NOMO-1 (cell line): ENCODE measurements at regions not wholly inside any gene's neighbourhood (a gene's known extent, or its start where the extent isn't known, plus 50 kb on each side); places are given as distances from the start of the nearest gene placed in this dataset.

Experiments
- DNase-seq, 2 experiments: peaks; one replicate each; lab custom pipeline; 2025; ENCODE audit not compliant: unreplicated experiment in 2 of 2; lab: John Stamatoyannopoulos, UW

DNA sequence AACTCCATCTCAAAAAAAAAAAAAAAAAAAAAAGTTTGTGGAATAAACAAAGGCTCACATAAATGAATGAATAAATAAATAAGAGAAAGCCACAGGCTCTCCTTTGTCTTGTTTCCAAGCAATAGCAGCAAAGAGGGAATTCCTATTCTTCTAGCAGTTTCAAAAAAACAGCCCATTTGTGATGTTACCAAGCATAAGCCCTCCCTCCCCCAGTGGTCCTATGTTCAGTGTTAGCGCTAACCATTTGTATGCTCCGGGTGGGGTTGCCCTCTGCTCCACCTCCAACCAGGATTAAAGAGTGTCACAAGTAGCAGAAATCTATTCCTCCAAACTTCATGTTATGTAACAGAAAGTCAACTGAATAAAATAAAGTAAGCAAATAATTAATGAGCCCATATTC is 1215.0 kb upstream of the TENM4 start:
- no peak for DNase-seq

DNA sequence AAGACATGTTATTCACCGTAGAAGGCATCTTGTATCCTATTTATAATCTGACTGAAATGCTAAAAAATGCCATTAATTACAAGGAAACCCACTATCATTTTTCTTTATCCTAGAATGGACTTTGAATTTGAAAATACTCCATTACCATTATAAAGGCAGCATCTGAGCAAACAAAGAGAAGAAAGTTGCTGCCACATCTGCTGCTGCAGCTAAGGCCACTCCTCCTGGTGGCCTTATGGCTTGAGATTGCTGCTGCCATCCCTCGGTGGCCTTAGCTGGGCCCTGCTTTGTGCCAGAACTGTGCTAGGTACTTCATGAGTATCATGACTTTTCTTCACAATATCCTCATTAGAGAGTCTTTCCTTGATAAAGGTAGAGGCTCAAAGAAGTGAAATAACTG is 1210.1 kb upstream of the TENM4 start:
- DNase-seq, result no peak

GRCh38 chr11:80649186-80649585 is 1208.4 kb upstream of the TENM4 start:
- no peak for DNase-seq

GRCh38 chr11:80638296-80638695 is 1197.5 kb upstream of the TENM4 start:
- no peak for DNase-seq

- no peak for DNase-seq
These were observed 1196.7 kb upstream of the TENM4 start for GRCh38 chr11:80637571-80637970.

DNA sequence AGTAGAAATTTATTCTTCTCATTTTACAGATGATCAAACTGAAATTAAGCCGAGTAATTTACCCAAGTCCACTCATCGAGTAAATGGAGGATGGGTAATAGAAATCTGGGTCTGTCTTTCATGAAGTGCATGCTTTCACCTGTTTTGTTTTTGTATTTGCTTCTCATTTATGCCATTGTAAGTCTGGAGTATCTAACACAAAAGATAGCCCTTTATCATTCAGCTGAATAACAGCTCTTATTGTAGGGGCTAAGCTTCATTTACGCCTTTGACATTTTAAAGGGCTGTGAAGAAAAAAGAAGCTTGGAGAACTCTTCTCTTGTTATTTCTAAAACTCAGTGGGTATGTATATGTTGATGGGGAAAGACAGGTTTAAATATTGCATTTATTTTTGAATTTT is 1196.2 kb upstream of the TENM4 start:
- no peak for DNase-seq

GRCh38 chr11:80635178-80635577 is 1194.3 kb upstream of the TENM4 start:
- DNase-seq, result no peak

DNA sequence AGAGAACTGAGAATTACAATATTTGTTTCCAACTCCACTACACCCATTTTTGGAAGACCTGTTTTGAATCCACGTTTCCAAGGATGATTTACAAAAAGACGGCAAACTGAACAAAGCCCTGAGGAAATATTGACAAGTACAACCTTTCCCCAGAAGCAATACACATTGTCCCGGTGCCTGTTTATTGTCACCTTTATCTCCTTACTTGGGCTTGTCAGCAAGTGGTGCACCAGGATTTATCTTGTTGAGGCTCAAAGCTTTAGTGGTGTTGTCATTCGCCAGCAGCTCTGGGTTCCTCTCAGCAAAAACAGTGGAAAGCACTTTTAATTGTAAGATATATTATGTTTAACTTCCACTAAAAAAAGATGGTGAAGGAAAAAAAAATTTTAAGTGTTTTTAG is 1191.9 kb upstream of the TENM4 start:
- no peak for DNase-seq

- no peak for DNase-seq
These were observed 1191.3 kb upstream of the TENM4 start for GRCh38 chr11:80632156-80632555.

- DNase-seq, result no peak
These were observed 1188.6 kb upstream of the TENM4 start for GRCh38 chr11:80629466-80629865.

DNA sequence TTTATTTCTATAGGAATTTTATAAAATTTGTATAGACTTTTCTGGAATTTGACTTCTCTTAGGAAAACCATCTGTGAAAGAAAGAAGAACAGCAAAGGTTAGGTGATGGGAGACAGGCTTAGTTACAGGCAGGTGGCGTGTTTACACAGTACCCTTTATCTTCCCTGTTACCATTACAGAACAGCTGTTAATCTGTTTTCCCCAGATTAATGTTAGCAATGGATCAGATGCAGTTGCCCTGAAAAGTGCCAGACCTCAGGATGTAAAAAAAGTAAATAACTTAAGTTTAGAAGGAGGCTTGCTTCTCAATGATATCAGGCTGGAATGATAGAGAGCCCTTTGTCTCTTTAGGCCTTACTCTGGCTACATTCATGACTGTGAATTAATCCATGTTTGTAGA is 1186.5 kb upstream of the TENM4 start:
- no peak for DNase-seq

DNA sequence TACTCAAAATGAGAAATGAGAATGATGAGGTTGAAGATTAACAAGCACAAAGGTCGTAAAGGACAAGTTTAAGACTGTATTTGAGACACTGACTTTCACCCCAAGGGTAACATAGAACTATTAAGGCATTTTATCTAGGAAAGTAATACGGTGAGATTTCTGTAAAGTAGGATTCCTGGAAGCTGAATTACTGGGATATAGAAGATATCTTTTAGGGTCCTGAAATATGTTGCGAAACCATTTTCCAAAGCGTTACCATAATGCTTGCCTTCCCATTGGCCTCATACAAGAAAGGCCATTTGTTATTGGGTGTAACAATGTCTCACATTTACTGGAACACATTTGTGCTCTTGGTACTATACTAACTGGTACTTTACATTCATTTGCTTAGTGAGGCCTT is 1185.9 kb upstream of the TENM4 start:
- no peak for DNase-seq

GRCh38 chr11:80625563-80625962 is 1184.7 kb upstream of the TENM4 start:
- no peak for DNase-seq

GRCh38 chr11:80621871-80622270 is 1181.0 kb upstream of the TENM4 start:
- no peak for DNase-seq

GRCh38 chr11:80620867-80621266 is 1180.0 kb upstream of the TENM4 start:
- DNase-seq, result no peak

DNA sequence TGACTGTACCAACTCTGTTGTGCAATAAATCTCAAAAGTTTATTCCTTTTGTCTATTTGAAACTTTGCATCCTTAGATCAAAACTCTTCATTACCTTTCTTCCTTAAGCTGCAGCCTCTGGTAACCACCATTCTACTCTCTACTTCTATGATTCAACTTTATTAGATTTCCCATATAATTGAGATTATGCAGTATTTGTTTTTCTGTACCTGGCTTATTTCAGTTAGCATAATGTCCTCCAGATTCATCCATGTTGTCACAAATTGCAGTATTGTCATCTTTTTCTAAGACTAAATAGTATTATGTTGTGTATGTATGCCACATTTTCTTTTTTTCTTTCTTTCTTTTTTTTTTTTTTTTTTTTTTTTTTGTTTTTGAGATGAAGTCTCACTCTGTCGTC is 1176.3 kb upstream of the TENM4 start:
- no peak for DNase-seq

DNA sequence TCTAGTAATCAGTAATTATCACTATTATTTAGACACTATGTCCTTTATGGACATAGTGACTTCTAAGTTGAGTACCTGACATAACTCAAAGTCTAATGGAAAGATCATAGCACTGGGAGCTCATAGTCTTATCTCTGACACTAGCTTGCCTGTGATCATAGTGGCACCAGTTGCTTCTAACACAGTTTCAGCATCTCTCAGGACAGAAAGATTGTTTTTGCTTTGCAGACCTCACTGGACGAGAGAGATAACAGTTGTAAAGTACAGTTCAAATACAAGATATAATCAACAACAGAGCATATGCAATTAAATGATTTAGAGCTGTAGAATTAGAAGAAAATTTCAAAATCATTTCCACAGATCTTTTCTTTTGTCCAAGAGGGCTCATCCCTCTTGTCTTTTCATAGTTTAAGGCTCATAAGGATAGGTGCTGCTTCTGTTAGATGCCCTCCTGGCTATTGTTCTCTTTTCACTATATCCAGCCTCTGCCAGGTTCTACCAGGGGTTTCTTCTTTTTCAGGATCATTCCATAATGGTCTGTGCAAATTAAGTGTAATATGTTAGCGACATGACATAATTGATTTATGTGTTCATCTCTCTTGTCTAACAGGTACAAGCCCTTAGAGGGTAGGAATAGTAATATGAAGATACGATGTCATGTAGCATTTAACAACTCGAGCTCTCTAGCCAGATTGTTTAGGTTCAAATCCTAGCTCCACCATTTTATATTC is 1175.4 kb upstream of the TENM4 start:
- DNase-seq, result no peak

- no peak for DNase-seq
These were observed 1172.8 kb upstream of the TENM4 start for GRCh38 chr11:80613655-80614054.

DNA sequence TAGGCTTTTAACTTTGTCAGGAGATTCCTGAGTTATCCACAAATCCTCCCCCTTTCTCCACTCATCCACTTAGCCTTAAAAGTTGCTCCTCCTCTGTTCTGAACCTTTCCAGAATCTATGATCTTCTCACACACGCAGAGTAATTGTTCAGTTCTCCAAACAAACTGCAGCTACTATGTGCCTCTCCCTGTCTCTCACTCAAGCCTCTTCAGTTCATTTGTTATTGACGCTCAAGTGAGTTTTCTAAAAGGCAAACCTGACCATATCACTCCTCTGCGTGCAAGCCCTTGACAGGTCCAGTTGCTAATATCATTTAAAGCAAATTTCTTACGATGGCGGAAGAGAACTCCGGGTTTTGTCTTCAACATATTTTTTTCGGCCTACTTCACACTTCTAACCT is 1169.7 kb upstream of the TENM4 start:
- DNase-seq, result no peak

DNA sequence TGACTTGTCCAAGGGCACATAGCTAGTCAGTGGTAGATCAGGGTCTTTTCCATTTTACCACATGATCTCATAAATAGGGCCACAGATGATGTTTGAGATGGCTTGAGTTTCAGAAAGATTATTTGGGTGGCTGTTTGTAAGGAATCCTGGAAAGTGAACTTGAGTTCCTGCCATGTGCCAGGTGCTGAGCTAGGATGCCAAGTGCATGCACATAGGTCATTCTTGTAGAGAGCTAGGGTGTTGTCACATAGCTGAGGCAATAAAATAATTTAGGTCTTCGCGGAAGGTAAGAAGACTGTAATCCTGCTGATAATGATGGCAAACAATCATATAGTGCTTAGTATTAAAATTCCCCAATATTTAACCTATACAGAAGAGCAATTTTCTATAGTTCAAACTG is 1162.6 kb upstream of the TENM4 start:
- DNase-seq, result no peak

GRCh38 chr11:80598905-80599304 is 1158.1 kb upstream of the TENM4 start:
- DNase-seq, result no peak

DNA sequence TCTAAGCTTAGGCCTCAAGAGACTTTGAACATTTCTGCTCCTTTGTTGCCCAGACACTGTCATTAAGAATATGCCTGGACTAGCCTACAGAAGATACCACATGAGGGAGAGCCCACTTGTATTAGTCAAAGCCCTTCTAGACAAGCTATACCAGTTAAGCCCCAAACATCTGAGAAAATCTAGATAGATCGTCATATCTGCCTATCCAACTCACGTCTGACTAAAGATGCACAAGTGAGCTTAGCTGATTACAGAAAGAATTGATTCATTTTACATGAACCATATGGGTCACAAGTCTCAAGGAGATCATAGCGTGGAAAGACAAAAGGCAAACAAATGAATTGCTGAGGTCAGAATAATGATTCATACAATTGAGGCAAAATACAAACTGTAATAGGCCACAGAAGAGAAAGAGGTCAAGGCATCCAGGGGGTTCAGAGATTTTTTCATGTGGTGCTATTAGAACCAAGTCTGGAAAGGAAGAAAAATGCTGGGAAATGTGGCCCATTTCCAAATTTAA is 1155.5 kb upstream of the TENM4 start:
- no peak for DNase-seq

DNA sequence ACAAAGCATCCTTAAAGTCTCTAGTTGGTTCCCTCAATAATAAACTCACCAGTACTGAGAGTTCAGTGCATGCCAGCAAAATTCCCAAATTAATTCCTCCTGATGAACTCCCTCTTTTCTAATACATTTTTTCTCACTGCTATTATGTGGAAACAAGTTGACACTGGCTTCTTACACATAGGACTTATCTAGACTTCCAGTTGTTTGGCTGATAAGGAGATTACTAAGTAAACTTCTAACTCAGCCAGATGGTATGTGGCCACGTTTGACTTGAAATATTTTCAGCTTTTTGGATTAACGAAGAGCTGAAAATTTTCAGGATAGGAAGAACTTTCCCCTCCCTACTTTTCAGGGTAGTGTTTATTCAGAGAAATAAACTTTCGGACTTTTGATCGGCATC is 1154.2 kb upstream of the TENM4 start:
- DNase-seq, result no peak
